GM21576 (cell line): ENCODE measurements at regions not wholly inside any gene's neighbourhood (a gene's known extent, or its start where the extent isn't known, plus 50 kb on each side); places are given as distances from the start of the nearest gene placed in this dataset.
"Not testable (repeated sequence)": the region's sequence is repeated elsewhere in the genome, so short reads cannot be mapped to it uniquely, and the experiment has no call there.

ENCODE experiments used
- ATAC-seq: cut with Tn5 transposase; IDR thresholded peaks from one replicate; pipeline ENCODE4 v1.9.1; 2021; ENCODE audit warnings: mild to moderate bottlenecking, moderate library complexity; ENCODE audit not compliant: unreplicated experiment

- no peak for ATAC-seq
These were observed 71.2 kb upstream of the ADRA1D start for GRCh38 chr20:4320291-4320690.

GRCh38 chr20:4318891-4319290 is 69.8 kb upstream of the ADRA1D start:
- ATAC-seq: no peak

GRCh38 chr20:4310616-4311015 is 61.5 kb upstream of the ADRA1D start:
- ATAC-seq: not testable (repeated sequence)

GRCh38 chr20:4306206-4306605 is 57.1 kb upstream of the ADRA1D start:
- no peak for ATAC-seq

- ATAC-seq: no peak
These were observed 56.0 kb upstream of the ADRA1D start for GRCh38 chr20:4305091-4305490.

GRCh38 chr20:4304601-4305000 is 55.5 kb upstream of the ADRA1D start:
- ATAC-seq: no peak

- no peak for ATAC-seq
These were observed 54.0 kb upstream of the ADRA1D start for GRCh38 chr20:4303136-4303535.

- no peak for ATAC-seq
These were observed 51.8 kb upstream of the ADRA1D start for GRCh38 chr20:4300921-4301320.

- ATAC-seq: no peak
These were observed 51.3 kb upstream of the ADRA1D start for GRCh38 chr20:4300401-4300800.

- ATAC-seq: no peak
These were observed 50.7 kb upstream of the ADRA1D start for GRCh38 chr20:4299773-4300172.

- ATAC-seq: no peak
These were observed 50.1 kb upstream of the ADRA1D start for GRCh38 chr20:4299216-4299615.
